Inferior parietal cortex (tissue), 1 donor: ENCODE measurements at regions not wholly inside any gene's neighbourhood (a gene's known extent, or its start where the extent isn't known, plus 50 kb on each side); places are given as distances from the start of the nearest gene placed in this dataset.

Source experiments
- DNase-seq: peaks from one replicate; pipeline ENCODE4 v3.0.0-alpha.2; 2016; ENCODE audit errors: extremely low spot score

GRCh38 chr3:179503152-179503551, 51.9 kb upstream of the GNB4 start:
- no peak for DNase-seq

DNA sequence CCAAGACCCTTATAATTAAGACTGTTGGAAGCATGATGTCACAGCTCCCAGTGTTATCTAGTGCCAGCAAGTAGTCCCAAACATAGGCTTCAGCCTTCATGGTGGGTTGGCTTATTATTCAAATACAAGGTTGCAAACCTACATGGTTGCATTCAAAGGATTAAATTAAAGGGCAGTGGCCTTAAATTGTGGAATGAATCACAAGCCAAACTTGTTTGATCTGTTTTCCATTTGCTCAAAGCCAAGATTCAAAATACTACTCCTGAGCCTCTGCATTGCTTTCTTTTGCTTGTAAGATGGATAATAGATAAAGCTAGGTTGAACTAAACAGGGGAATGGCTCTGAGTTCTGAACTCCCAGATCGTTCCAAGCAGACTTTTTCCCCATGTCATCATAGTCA, 52.4 kb upstream of the GNB4 start:
- DNase-seq: no peak

DNA sequence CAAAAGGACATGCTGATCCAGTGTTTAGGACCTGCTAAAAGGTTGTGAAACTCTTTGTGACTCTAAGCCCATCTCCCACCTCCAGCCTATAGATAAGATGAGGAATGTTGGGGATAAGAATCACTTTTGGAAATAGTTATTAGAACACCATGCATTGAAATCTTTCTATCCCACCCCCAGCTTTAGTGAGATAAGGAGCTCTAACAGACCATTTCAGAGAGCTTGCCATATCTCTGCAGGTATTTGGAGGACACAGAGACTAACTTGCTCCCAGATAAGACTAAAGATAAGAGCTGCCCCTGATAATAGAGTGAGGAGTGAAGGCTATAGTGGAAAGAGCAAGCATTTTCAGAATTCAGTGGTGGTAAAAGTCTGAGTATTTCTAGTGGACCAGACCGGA, 53.1 kb upstream of the GNB4 start:
- DNase-seq: no peak

- no peak for DNase-seq
These were observed 54.3 kb upstream of the GNB4 start for GRCh38 chr3:179505534-179505933.

GRCh38 chr3:179506792-179507191, 55.5 kb upstream of the GNB4 start:
- DNase-seq: no peak

DNA sequence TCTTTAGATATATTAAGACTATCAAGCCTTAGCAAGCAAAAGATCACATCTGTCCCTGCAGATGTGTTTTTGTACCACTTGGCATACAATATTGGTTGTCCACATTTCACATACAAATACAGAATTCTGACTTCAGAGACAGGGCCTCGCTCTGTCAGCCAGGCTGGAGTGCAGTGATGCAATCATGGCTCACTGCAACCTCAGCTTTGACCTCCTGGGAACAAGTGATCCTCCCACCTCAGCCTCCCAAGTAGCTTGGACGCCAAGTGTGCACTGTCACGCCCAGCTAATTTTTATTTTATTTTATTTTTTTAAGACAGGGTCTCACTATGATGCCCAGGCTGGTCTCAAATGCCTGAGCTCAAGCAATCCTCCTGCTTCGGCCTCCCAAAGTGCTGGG, 53.0 kb upstream of the ACTL6A start:
- DNase-seq: no peak

- DNase-seq: no peak
These were observed 52.2 kb upstream of the ACTL6A start for GRCh38 chr3:179510496-179510895.

GRCh38 chr3:179512378-179512777, 50.3 kb upstream of the ACTL6A start:
- DNase-seq: peak; percentile 62
